ENCODE measurements at regions not wholly inside any gene's neighbourhood (a gene's known extent, or its start where the extent isn't known, plus 50 kb on each side); places are given as distances from the start of the nearest gene placed in this dataset.
"Not testable (repeated sequence)": the region's sequence is repeated elsewhere in the genome, so short reads cannot be mapped to it uniquely, and the experiment has no call there.

GRCh38 chr6:48664826-48665225 lies 553.8 kb upstream of the PTCHD4 start:
- Histone ChIP-seq H3K4me3 (ENCODE audit: low read depth, low read length) (no peak overlapping the region), H3K27ac (no peak overlapping the region), H3K27me3 (ENCODE audit: insufficient read depth, low read depth, severe bottlenecking) (no peaks in the 10 kb centered on the region), H3K9me3 (ENCODE audit: severe bottlenecking) (no peaks in the 10 kb centered on the region), H3K36me3 (no peaks in the 10 kb centered on the region)
- TF ChIP-seq, protein P1, sequence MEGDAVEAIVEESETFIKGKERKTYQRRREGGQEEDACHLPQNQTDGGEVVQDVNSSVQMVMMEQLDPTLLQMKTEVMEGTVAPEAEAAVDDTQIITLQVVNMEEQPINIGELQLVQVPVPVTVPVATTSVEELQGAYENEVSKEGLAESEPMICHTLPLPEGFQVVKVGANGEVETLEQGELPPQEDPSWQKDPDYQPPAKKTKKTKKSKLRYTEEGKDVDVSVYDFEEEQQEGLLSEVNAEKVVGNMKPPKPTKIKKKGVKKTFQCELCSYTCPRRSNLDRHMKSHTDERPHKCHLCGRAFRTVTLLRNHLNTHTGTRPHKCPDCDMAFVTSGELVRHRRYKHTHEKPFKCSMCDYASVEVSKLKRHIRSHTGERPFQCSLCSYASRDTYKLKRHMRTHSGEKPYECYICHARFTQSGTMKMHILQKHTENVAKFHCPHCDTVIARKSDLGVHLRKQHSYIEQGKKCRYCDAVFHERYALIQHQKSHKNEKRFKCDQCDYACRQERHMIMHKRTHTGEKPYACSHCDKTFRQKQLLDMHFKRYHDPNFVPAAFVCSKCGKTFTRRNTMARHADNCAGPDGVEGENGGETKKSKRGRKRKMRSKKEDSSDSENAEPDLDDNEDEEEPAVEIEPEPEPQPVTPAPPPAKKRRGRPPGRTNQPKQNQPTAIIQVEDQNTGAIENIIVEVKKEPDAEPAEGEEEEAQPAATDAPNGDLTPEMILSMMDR (IDR thresholded peaks at IDR 0.05; ENCODE audit: low read depth, low read length) = no peak
- peak; percentile 35 for DNase-seq

GRCh38 chr6:48658915-48659314 lies 547.9 kb upstream of the PTCHD4 start:
- Histone ChIP-seq H3K36me3 (no peaks in the 10 kb centered on the region), H3K4me3 (ENCODE audit: low read depth, low read length) (no peak overlapping the region), H3K27me3 (ENCODE audit: insufficient read depth, low read depth, severe bottlenecking) (no peaks in the 10 kb centered on the region), H3K9me3 (ENCODE audit: severe bottlenecking) (no peaks in the 10 kb centered on the region), H3K27ac (no peak overlapping the region)
- no peak for DNase-seq
- TF ChIP-seq, protein P1 (IDR thresholded peaks at IDR 0.05; ENCODE audit: low read depth, low read length) = no peak

- Histone ChIP-seq H3K27ac (no peak overlapping the region), H3K9me3 (ENCODE audit: severe bottlenecking) (peaks cover 17% of the 10 kb centered on the region), H3K27me3 (ENCODE audit: insufficient read depth, low read depth, severe bottlenecking) (no peaks in the 10 kb centered on the region), H3K4me3 (ENCODE audit: low read depth, low read length) (no peak overlapping the region), H3K36me3 (no peaks in the 10 kb centered on the region)
- DNase-seq = no peak
- TF ChIP-seq, protein P1 (IDR thresholded peaks at IDR 0.05; ENCODE audit: low read depth, low read length) = no peak
Measured at GRCh38 chr6:48641544-48641943, 530.5 kb upstream of the PTCHD4 start.

DNA sequence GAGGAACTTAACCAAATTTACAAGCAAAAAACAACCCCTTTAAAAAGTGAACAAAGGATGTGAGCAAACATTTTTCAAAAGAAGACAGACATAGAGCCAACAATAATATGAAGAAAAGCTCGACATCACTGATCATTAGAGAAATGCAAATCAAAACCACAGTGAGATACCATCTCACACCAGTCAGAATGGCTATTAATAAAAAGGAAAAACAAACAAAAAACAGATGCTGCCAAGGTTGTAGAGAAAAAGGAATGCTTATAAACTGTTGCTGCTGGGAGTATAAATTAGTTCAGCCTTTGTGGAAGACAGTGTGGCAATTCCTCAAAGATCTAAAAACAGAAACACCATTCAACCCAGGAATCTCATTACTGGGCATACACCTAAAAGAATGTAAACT lies 527.8 kb upstream of the PTCHD4 start:
- H3K36me3 ChIP-seq; H3K27ac ChIP-seq; DNase-seq; H3K27me3 ChIP-seq (ENCODE audit: insufficient read depth, low read depth, severe bottlenecking); H3K4me3 ChIP-seq (ENCODE audit: low read depth, low read length): not testable (repeated sequence)
- peaks cover 17% of the 10 kb centered on the region for H3K9me3 ChIP-seq (ENCODE audit: severe bottlenecking)

- Histone ChIP-seq H3K9me3 (ENCODE audit: severe bottlenecking) (no peaks in the 10 kb centered on the region), H3K27ac (no peak overlapping the region), H3K4me3 (ENCODE audit: low read depth, low read length) (no peak overlapping the region), H3K27me3 (ENCODE audit: insufficient read depth, low read depth, severe bottlenecking) (no peaks in the 10 kb centered on the region), H3K36me3 (no peaks in the 10 kb centered on the region)
- TF ChIP-seq, protein P1 (IDR thresholded peaks at IDR 0.05; ENCODE audit: low read depth, low read length) = no peak
- DNase-seq = no peak
Measured at GRCh38 chr6:48630511-48630910, 519.5 kb upstream of the PTCHD4 start.

DNA sequence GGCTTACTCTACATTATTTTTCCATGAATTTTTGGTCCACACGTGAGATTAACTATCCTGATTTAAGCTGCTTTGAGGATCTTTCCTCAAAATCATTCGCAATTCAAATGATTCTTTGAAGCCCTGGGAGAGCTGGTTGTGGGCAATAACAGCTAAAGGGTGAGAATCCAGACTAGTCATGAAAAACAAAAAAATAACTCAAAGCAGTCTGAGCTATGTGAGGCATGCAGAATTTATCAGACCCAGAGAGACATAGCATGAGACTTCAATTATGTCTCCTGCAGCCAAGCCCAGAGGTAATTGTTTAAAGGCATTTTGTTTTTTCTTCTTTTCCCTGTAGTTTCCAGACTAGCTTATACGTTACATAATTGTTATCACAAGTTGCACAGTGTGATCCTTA lies 517.3 kb upstream of the PTCHD4 start:
- TF ChIP-seq, protein P1 (IDR thresholded peaks at IDR 0.05; ENCODE audit: low read depth, low read length) = no peak
- no peak for DNase-seq
- Histone ChIP-seq H3K4me3 (ENCODE audit: low read depth, low read length) (no peak overlapping the region), H3K27me3 (ENCODE audit: insufficient read depth, low read depth, severe bottlenecking) (no peaks in the 10 kb centered on the region), H3K9me3 (ENCODE audit: severe bottlenecking) (no peaks in the 10 kb centered on the region), H3K36me3 (no peaks in the 10 kb centered on the region), H3K27ac (no peak overlapping the region)

Data from WERI-Rb-1 (cell line).